Activated B cell treated with CpG ODN at 0.5 μM for 24 hours (primary cell): ENCODE measurements at regions not wholly inside any gene's neighbourhood (a gene's known extent, or its start where the extent isn't known, plus 50 kb on each side); places are given as distances from the start of the nearest gene placed in this dataset.

Source experiments
- ATAC-seq: fragments of 200-7000 bp; cut with Tn5 transposase; one replicate; pipeline ENCODE4 v1.10.0; 2021; ENCODE audit warnings: low read depth, mild to moderate bottlenecking, moderate library complexity
- CTCF ChIA-PET: fragments of 350-600 bp; sonication (Branson Sonifier 250); formaldehyde crosslinking; loops from one replicate; lab custom pipeline; 2021; ENCODE audit warnings: antibody characterized with exemption; lab: Charles Lee
- POLR2A ChIA-PET: fragments of 350-600 bp; sonication (Branson Sonifier 250); formaldehyde crosslinking; loops from one replicate; lab custom pipeline; 2021; ENCODE audit warnings: antibody characterized with exemption; lab: Charles Lee
- DNase-seq: peaks from one replicate; pipeline ENCODE4 v3.0.0; 2022
- H3K27ac Mint-ChIP-seq: one replicate; pipeline ENCODE4 v1.8.0; 2020; ENCODE audit warnings: mixed read lengths
- H3K27me3 Mint-ChIP-seq: one replicate; pipeline ENCODE4 v1.8.0; 2021; ENCODE audit warnings: mixed read lengths
- H3K36me3 Mint-ChIP-seq: one replicate; pipeline ENCODE4 v1.8.0; 2021; ENCODE audit warnings: low read depth, mixed read lengths
- H3K4me1 Mint-ChIP-seq: one replicate; pipeline ENCODE4 v1.8.0; 2021; ENCODE audit warnings: mixed read lengths
- H3K4me3 Mint-ChIP-seq: one replicate; pipeline ENCODE4 v1.8.0; 2020; ENCODE audit warnings: mild to moderate bottlenecking, mixed read lengths
- H3K9me3 Mint-ChIP-seq: one replicate; pipeline ENCODE4 v1.8.0; 2020; ENCODE audit warnings: mixed read lengths
- CTCF ChIP-seq: fragments of 200-600 bp; IDR thresholded peaks from one replicate; pipeline ENCODE4 v1.8.0; 2022; ENCODE audit warnings: antibody characterized with exemption, mild to moderate bottlenecking
- intact Hi-C: fragments of 100-400 bp; cut with micrococcal nuclease; formaldehyde crosslinking; loops from one replicate; pipeline ENCODE4 v1.15.1; 2024

DNA sequence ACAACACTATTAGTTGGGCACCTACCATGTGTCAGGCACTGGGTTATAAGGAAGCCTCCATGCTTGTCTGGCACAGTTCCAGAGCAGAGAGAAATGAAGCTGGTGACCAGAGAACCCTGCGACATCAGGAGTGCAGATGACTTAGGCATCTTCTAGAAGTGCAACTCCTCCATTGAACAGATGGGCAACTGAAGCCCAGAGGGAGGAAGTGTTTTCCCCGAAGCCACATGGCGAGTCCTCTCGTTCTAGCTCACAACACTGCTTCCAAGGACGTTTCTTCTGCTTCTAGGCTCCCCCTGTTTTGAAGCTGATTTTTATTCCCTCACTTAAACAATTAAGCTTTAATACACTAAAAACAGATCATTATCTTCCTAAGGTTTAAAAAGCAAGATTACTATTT lies 109.8 kb upstream of the SYT13 start:
- no peaks in the 10 kb centered on the region for H3K36me3 Mint-ChIP-seq
- ChIA-PET CTCF (no interaction called here), POLR2A (no interaction called here)
- TF ChIP-seq CTCF: no peak
- H3K4me1 Mint-ChIP-seq: no peaks in the 10 kb centered on the region
- ATAC-seq: no peak
- intact Hi-C loops: no loop called here
- H3K27ac Mint-ChIP-seq: no peak overlapping the region
- peaks cover 8% of the 10 kb centered on the region for H3K27me3 Mint-ChIP-seq
- no peak for DNase-seq
- no peaks in the 10 kb centered on the region for H3K9me3 Mint-ChIP-seq
- H3K4me3 Mint-ChIP-seq: no peak overlapping the region

DNA sequence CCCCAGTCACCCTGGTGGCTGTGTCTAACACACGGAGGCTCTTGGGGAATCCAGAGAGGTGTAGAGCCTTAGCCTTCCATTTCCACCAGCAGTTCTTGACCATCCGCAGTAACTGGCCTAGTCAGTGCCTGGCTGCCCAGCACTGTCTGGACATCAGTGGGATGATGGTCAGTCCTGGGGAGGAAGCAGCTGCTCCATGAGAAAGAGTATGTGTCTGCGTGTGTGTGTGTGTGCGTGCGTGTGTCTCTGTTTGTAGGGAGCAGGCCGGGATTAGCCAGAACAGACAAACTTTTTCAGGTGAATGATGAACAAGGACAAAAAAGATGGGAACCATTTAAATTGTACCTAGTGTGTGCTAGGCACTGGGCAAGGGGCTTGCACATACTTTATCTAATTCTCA lies 109.3 kb upstream of the SYT13 start:
- no peak overlapping the region for H3K4me3 Mint-ChIP-seq
- intact Hi-C loops: no loop called here
- ATAC-seq (no peak), DNase-seq (no peak)
- no peak overlapping the region for H3K27ac Mint-ChIP-seq
- ChIA-PET CTCF (no interaction called here), POLR2A (no interaction called here)
- peaks cover 11% of the 10 kb centered on the region for H3K27me3 Mint-ChIP-seq
- no peaks in the 10 kb centered on the region for H3K4me1 Mint-ChIP-seq
- TF ChIP-seq CTCF: no peak
- H3K36me3 Mint-ChIP-seq: no peaks in the 10 kb centered on the region
- H3K9me3 Mint-ChIP-seq: no peaks in the 10 kb centered on the region

DNA sequence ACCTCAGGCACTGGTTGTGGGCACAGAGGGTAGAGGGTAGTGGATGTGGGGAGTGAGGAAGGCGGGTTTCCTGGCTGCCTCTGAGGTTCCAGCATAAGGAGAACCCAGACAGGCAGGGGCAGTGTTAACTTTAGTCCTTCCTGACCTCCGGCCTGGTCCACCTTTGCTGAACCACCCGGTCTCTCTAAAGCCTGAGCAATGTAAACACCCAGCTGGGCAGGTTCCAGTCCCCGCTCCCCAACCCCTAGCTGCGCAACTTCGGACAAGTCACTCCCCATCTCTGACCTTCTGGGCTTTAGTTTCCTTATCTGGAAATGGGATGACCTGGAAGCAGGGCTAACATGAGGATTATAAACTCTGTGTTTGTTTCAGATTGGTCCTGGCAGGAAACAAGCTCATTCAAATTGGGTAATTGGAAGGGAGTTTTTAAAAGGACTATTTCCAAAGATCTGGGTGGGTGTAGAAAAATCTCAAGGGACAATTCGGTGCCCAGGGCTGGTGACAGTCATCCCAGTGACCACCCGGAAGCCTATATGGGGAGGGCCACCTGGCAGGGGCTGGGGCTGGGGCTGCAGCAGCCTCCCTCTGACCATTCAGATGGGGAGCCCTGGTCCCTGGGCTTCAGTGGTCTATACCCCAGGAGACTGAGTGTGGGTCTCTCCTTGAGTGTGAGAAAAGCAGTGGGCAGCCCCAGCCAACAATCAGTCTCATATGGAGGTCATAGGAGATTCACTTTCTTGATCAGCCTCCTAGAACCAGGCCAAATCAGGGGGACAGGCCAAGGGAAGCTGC lies 108.3 kb upstream of the SYT13 start:
- POLR2A ChIA-PET: no interaction called here
- intact Hi-C loops: no loop called here
- Mint-ChIP-seq H3K36me3 (no peaks in the 10 kb centered on the region), H3K4me1 (no peaks in the 10 kb centered on the region), H3K27ac (no peak overlapping the region), H3K4me3 (no peak overlapping the region), H3K27me3 (peaks cover 11% of the 10 kb centered on the region), H3K9me3 (no peaks in the 10 kb centered on the region)
- CTCF ChIA-PET: no interaction called here
- DNase-seq (no peak), ATAC-seq (no peak)
- TF ChIP-seq CTCF: no peak

- Mint-ChIP-seq H3K27ac (no peak overlapping the region), H3K9me3 (no peaks in the 10 kb centered on the region), H3K4me1 (no peaks in the 10 kb centered on the region), H3K27me3 (peaks cover 12% of the 10 kb centered on the region), H3K4me3 (no peak overlapping the region), H3K36me3 (no peaks in the 10 kb centered on the region)
- ATAC-seq (no peak), DNase-seq (no peak)
- ChIA-PET POLR2A (no interaction called here), CTCF (no interaction called here)
- intact Hi-C loops: no loop called here
- TF ChIP-seq CTCF: no peak
Observed at GRCh38 chr11:45393826-45394225, 107.7 kb upstream of the SYT13 start.

DNA sequence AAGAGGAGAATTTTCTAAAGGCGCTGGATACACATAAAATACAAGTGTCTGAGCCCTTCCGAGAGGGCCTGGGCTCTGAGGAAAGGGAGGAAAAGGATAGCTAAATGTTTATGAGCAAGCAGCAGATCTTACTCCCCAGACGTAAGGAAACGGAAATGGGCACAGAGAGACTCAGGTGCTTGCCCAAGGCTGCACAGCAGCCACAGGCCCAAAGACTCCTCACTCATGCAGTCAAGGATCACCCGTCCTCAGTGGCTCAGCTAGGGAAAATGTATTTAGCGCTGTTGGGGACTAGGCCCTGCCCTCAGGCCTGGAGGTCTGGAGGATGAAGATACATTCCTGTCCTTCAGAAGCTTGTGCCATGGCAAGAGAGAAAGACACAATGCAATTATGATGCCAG lies 107.2 kb upstream of the SYT13 start:
- Mint-ChIP-seq H3K9me3 (no peaks in the 10 kb centered on the region), H3K4me1 (no peaks in the 10 kb centered on the region), H3K27me3 (peaks cover 12% of the 10 kb centered on the region), H3K4me3 (no peak overlapping the region), H3K27ac (no peak overlapping the region), H3K36me3 (no peaks in the 10 kb centered on the region)
- DNase-seq (no peak), ATAC-seq (no peak)
- ChIA-PET POLR2A (no interaction called here), CTCF (no interaction called here)
- no peak for TF ChIP-seq CTCF
- intact Hi-C loops: no loop called here
